Activated CD8-positive, alpha-beta T cell treated with anti-CD3 and anti-CD28 coated beads, Interleukin-2, amount 10 ng/mL, durations not matched to agents 7 days and 5 days (primary cell): ENCODE measurements at regions not wholly inside any gene's neighbourhood (a gene's known extent, or its start where the extent isn't known, plus 50 kb on each side); places are given as distances from the start of the nearest gene placed in this dataset.

Source experiments
- ATAC-seq: fragments of 150-1000 bp; cut with Tn5 transposase; one replicate; pipeline ENCODE4 v1.10.0; 2021; ENCODE audit warnings: moderate library complexity
- CTCF ChIA-PET: fragments of 350-600 bp; sonication (Branson Sonifier 250); formaldehyde crosslinking; loops from one replicate; lab custom pipeline; 2021; ENCODE audit warnings: antibody characterized with exemption; lab: Charles Lee
- POLR2A ChIA-PET: fragments of 350-600 bp; sonication (Branson Sonifier 250); formaldehyde crosslinking; loops from one replicate; lab custom pipeline; 2021; ENCODE audit warnings: antibody characterized with exemption; lab: Charles Lee
- DNase-seq: peaks from one replicate; pipeline ENCODE4 v3.0.0-alpha.2; 2020
- H3K27ac Mint-ChIP-seq: one replicate; pipeline ENCODE4 v1.8.0; 2021; ENCODE audit warnings: mild to moderate bottlenecking, mixed read lengths
- H3K27me3 Mint-ChIP-seq: one replicate; pipeline ENCODE4 v1.8.0; 2021; ENCODE audit warnings: low read depth, mixed read lengths
- H3K36me3 Mint-ChIP-seq: one replicate; pipeline ENCODE4 v1.8.0; 2021; ENCODE audit warnings: low read depth, mixed read lengths
- H3K4me1 Mint-ChIP-seq: one replicate; pipeline ENCODE4 v1.8.0; 2021; ENCODE audit warnings: low read depth, mixed read lengths
- H3K4me3 Mint-ChIP-seq: one replicate; pipeline ENCODE4 v1.8.0; 2021; ENCODE audit warnings: mild to moderate bottlenecking, mixed read lengths
- H3K9me3 Mint-ChIP-seq: one replicate; pipeline ENCODE4 v1.8.0; 2022; ENCODE audit warnings: mixed read lengths; ENCODE audit not compliant: insufficient read depth

GRCh38 chr18:69217196-69218000, 183.3 kb upstream of the DOK6 start:
- Mint-ChIP-seq H3K27me3 (no peaks in the 10 kb centered on the region), H3K4me1 (no peaks in the 10 kb centered on the region), H3K9me3 (no peaks in the 10 kb centered on the region), H3K4me3 (no peak overlapping the region), H3K27ac (no peak overlapping the region), H3K36me3 (no peaks in the 10 kb centered on the region)
- no peak for DNase-seq
- ATAC-seq = no peak
- ChIA-PET POLR2A (no interaction called here), CTCF (no interaction called here)

- ChIA-PET CTCF (no interaction called here), POLR2A (no interaction called here)
- Mint-ChIP-seq H3K9me3 (no peaks in the 10 kb centered on the region), H3K27ac (no peak overlapping the region), H3K4me3 (no peak overlapping the region), H3K4me1 (no peaks in the 10 kb centered on the region), H3K27me3 (no peaks in the 10 kb centered on the region), H3K36me3 (no peaks in the 10 kb centered on the region)
- no peak for ATAC-seq
- DNase-seq = no peak
These were observed 180.2 kb upstream of the DOK6 start for GRCh38 chr18:69220529-69220928.

- Mint-ChIP-seq H3K27me3 (no peaks in the 10 kb centered on the region), H3K27ac (no peak overlapping the region), H3K4me3 (no peak overlapping the region), H3K4me1 (no peaks in the 10 kb centered on the region), H3K9me3 (no peaks in the 10 kb centered on the region), H3K36me3 (no peaks in the 10 kb centered on the region)
- DNase-seq (no peak), ATAC-seq (no peak)
- CTCF ChIA-PET = no interaction called here
- POLR2A ChIA-PET = no interaction called here
These were observed 178.6 kb upstream of the DOK6 start for GRCh38 chr18:69222089-69222488.

- CTCF ChIA-PET = no interaction called here
- POLR2A ChIA-PET = no interaction called here
- no peaks in the 10 kb centered on the region for H3K4me1 Mint-ChIP-seq
- H3K27ac Mint-ChIP-seq = no peak overlapping the region
- DNase-seq = no peak
- H3K36me3 Mint-ChIP-seq = no peaks in the 10 kb centered on the region
- no peaks in the 10 kb centered on the region for H3K9me3 Mint-ChIP-seq
- no peak for ATAC-seq
- no peak overlapping the region for H3K4me3 Mint-ChIP-seq
- H3K27me3 Mint-ChIP-seq = no peaks in the 10 kb centered on the region
These were observed 173.7 kb upstream of the DOK6 start for GRCh38 chr18:69226971-69227370.

- ChIA-PET CTCF (no interaction called here), POLR2A (no interaction called here)
These were observed 170.5 kb upstream of the DOK6 start for GRCh38 chr18:69230204-69230603.

GRCh38 chr18:69233465-69234054, 167.1 kb upstream of the DOK6 start:
- DNase-seq (no peak), ATAC-seq (no peak)
- no peaks in the 10 kb centered on the region for H3K27me3 Mint-ChIP-seq
- ChIA-PET CTCF (no interaction called here), POLR2A (no interaction called here)
- no peaks in the 10 kb centered on the region for H3K36me3 Mint-ChIP-seq
- no peak overlapping the region for H3K27ac Mint-ChIP-seq
- H3K4me3 Mint-ChIP-seq = no peak overlapping the region
- no peaks in the 10 kb centered on the region for H3K4me1 Mint-ChIP-seq
- no peaks in the 10 kb centered on the region for H3K9me3 Mint-ChIP-seq

More at GRCh38 chr18:69230204-69230603, 170.5 kb upstream of the DOK6 start:
- Mint-ChIP-seq H3K9me3 (no peaks in the 10 kb centered on the region), H3K27ac (no peak overlapping the region), H3K4me3 (no peak overlapping the region), H3K36me3 (no peaks in the 10 kb centered on the region), H3K4me1 (no peaks in the 10 kb centered on the region), H3K27me3 (no peaks in the 10 kb centered on the region)
- DNase-seq (no peak), ATAC-seq (no peak)

GRCh38 chr18:69239849-69240674, 160.6 kb upstream of the DOK6 start:
- DNase-seq (no peak), ATAC-seq (no peak)
- H3K36me3 Mint-ChIP-seq = no peaks in the 10 kb centered on the region
- no peak overlapping the region for H3K4me3 Mint-ChIP-seq
- no peaks in the 10 kb centered on the region for H3K27me3 Mint-ChIP-seq
- H3K9me3 Mint-ChIP-seq = no peaks in the 10 kb centered on the region
- CTCF ChIA-PET = no interaction called here
- H3K27ac Mint-ChIP-seq = no peak overlapping the region
- no peaks in the 10 kb centered on the region for H3K4me1 Mint-ChIP-seq
- POLR2A ChIA-PET = no interaction called here

GRCh38 chr18:69246027-69246426, 154.7 kb upstream of the DOK6 start:
- CTCF ChIA-PET = no interaction called here

GRCh38 chr18:69250305-69251151, 150.2 kb upstream of the DOK6 start:
- ATAC-seq = no peak
- Mint-ChIP-seq H3K4me3 (no peak overlapping the region), H3K36me3 (no peaks in the 10 kb centered on the region), H3K27me3 (no peaks in the 10 kb centered on the region), H3K4me1 (no peaks in the 10 kb centered on the region), H3K9me3 (no peaks in the 10 kb centered on the region), H3K27ac (no peak overlapping the region)
- ChIA-PET POLR2A (no interaction called here), CTCF (no interaction called here)
- DNase-seq = no peak

More at GRCh38 chr18:69246027-69246426, 154.7 kb upstream of the DOK6 start:
- ATAC-seq = no peak
- H3K27me3 Mint-ChIP-seq = no peaks in the 10 kb centered on the region
- H3K4me3 Mint-ChIP-seq = no peak overlapping the region
- POLR2A ChIA-PET = no interaction called here
- H3K4me1 Mint-ChIP-seq = no peaks in the 10 kb centered on the region
- H3K9me3 Mint-ChIP-seq = no peaks in the 10 kb centered on the region
- no peak overlapping the region for H3K27ac Mint-ChIP-seq
- DNase-seq = no peak
- no peaks in the 10 kb centered on the region for H3K36me3 Mint-ChIP-seq

GRCh38 chr18:69257861-69258458, 142.7 kb upstream of the DOK6 start:
- Mint-ChIP-seq H3K4me1 (no peaks in the 10 kb centered on the region), H3K27me3 (no peaks in the 10 kb centered on the region), H3K9me3 (no peaks in the 10 kb centered on the region), H3K4me3 (no peak overlapping the region), H3K27ac (no peak overlapping the region), H3K36me3 (no peaks in the 10 kb centered on the region)
- no peak for DNase-seq
- ChIA-PET CTCF (no interaction called here), POLR2A (no interaction called here)
- ATAC-seq = no peak

GRCh38 chr18:69259282-69259681, 141.4 kb upstream of the DOK6 start:
- ATAC-seq (no peak), DNase-seq (no peak)
- Mint-ChIP-seq H3K27me3 (no peaks in the 10 kb centered on the region), H3K27ac (no peak overlapping the region), H3K4me1 (no peaks in the 10 kb centered on the region), H3K9me3 (no peaks in the 10 kb centered on the region), H3K4me3 (no peak overlapping the region), H3K36me3 (no peaks in the 10 kb centered on the region)
- POLR2A ChIA-PET = no interaction called here
- CTCF ChIA-PET = no interaction called here
